ENCODE measurements at regions not wholly inside any gene's neighbourhood (a gene's known extent, or its start where the extent isn't known, plus 50 kb on each side); places are given as distances from the start of the nearest gene placed in this dataset.

DNA sequence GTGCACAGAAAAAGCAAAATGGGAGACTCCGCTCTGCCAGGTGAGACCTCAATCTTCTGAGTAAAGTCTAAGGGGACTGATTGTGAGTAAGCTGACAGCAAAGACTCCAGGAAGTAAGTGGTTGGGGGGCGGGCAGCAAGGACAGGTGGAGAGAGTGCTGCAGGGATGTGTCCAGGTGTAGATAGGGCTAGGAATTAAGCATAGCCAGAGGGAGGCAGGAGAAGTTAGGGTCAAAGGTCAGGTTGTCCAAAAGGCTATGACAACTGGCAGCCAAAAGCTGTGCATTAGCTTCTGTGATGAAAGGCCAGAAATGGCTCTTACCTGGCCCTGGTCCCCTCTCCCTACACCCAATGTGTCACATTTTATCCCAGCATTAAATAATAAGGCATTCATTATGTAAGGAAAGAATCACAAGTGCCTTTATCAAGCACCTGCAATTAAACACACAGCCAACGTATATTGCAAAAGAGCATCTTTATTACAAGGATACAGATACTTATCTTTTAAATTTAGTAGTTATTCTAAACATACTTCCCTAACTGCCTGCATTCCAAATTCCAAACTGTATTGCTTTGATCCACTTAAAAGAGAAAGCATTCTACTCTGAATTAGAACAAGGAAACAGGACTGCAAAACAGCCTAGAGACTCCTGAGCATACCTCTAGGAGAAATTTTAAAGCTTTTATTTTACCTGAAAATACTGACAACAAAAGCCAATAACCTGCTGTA is 247.9 kb downstream of the IRS1 start:
- TF ChIP-seq POLR2A (IDR thresholded peaks at IDR 0.05): no peak
- TF ChIP-seq, protein P1, sequence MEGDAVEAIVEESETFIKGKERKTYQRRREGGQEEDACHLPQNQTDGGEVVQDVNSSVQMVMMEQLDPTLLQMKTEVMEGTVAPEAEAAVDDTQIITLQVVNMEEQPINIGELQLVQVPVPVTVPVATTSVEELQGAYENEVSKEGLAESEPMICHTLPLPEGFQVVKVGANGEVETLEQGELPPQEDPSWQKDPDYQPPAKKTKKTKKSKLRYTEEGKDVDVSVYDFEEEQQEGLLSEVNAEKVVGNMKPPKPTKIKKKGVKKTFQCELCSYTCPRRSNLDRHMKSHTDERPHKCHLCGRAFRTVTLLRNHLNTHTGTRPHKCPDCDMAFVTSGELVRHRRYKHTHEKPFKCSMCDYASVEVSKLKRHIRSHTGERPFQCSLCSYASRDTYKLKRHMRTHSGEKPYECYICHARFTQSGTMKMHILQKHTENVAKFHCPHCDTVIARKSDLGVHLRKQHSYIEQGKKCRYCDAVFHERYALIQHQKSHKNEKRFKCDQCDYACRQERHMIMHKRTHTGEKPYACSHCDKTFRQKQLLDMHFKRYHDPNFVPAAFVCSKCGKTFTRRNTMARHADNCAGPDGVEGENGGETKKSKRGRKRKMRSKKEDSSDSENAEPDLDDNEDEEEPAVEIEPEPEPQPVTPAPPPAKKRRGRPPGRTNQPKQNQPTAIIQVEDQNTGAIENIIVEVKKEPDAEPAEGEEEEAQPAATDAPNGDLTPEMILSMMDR (IDR thresholded peaks at IDR 0.05): no peak
